AG20443 (cell line): ENCODE measurements at regions not wholly inside any gene's neighbourhood (a gene's known extent, or its start where the extent isn't known, plus 50 kb on each side); places are given as distances from the start of the nearest gene placed in this dataset.

ENCODE experiments used
- DNase-seq: peaks from one replicate; pipeline ENCODE4 v3.0.0; 2012; ENCODE audit warnings: low spot score, mixed read lengths

GRCh38 chr15:97806766-97807165 is 153.7 kb upstream of the ARRDC4 start:
- DNase-seq: no peak

GRCh38 chr15:97815835-97816234 is 144.7 kb upstream of the ARRDC4 start:
- no peak for DNase-seq

- DNase-seq: no peak
Measured at GRCh38 chr15:97817276-97817890, 143.1 kb upstream of the ARRDC4 start.

GRCh38 chr15:97836003-97836402 is 124.5 kb upstream of the ARRDC4 start:
- no peak for DNase-seq

- no peak for DNase-seq
Measured at GRCh38 chr15:97837896-97838295, 122.6 kb upstream of the ARRDC4 start.

GRCh38 chr15:97838606-97839210 is 121.8 kb upstream of the ARRDC4 start:
- DNase-seq: no peak

- no peak for DNase-seq
Measured at GRCh38 chr15:97840501-97840900, 120.0 kb upstream of the ARRDC4 start.

GRCh38 chr15:97841558-97841957 is 118.9 kb upstream of the ARRDC4 start:
- no peak for DNase-seq

- DNase-seq: no peak
Measured at GRCh38 chr15:97849183-97849582, 111.3 kb upstream of the ARRDC4 start.

- DNase-seq: no peak
Measured at GRCh38 chr15:97858296-97858695, 102.2 kb upstream of the ARRDC4 start.

GRCh38 chr15:97861529-97862260 is 98.8 kb upstream of the ARRDC4 start:
- no peak for DNase-seq

GRCh38 chr15:97866959-97867358 is 93.5 kb upstream of the ARRDC4 start:
- no peak for DNase-seq

- no peak for DNase-seq
Measured at GRCh38 chr15:97867870-97868269, 92.6 kb upstream of the ARRDC4 start.

GRCh38 chr15:97868981-97869380 is 91.5 kb upstream of the ARRDC4 start:
- DNase-seq: no peak

- DNase-seq: no peak
Measured at GRCh38 chr15:97870771-97871170, 89.7 kb upstream of the ARRDC4 start.

- no peak for DNase-seq
Measured at GRCh38 chr15:97874139-97874538, 86.4 kb upstream of the ARRDC4 start.

GRCh38 chr15:97875025-97875512 is 85.4 kb upstream of the ARRDC4 start:
- no peak for DNase-seq

- DNase-seq: no peak
Measured at GRCh38 chr15:97875513-97876280, 84.8 kb upstream of the ARRDC4 start.

GRCh38 chr15:97876281-97876675 is 84.2 kb upstream of the ARRDC4 start:
- no peak for DNase-seq

GRCh38 chr15:97881346-97881965 is 79.0 kb upstream of the ARRDC4 start:
- DNase-seq: no peak

- DNase-seq: no peak
Measured at GRCh38 chr15:97884513-97885131, 75.9 kb upstream of the ARRDC4 start.

GRCh38 chr15:97890307-97890706 is 70.2 kb upstream of the ARRDC4 start:
- DNase-seq: no peak
